ENCODE measurements at regions not wholly inside any gene's neighbourhood (a gene's known extent, or its start where the extent isn't known, plus 50 kb on each side); places are given as distances from the start of the nearest gene placed in this dataset.

- TF ChIP-seq OSR1 (CRISPR knock-in tag; IDR thresholded peaks at IDR 0.05) (no peak), ESRRG (CRISPR knock-in tag; IDR thresholded peaks at IDR 0.05) (no peak), ZNF565 (CRISPR knock-in tag; conservative IDR thresholded peaks at IDR 0.05; ENCODE audit: low read depth) (no peak)
These were observed 945.6 kb downstream of the MCTP2 start (continued) for GRCh38 chr15:95176794-95177577.

DNA sequence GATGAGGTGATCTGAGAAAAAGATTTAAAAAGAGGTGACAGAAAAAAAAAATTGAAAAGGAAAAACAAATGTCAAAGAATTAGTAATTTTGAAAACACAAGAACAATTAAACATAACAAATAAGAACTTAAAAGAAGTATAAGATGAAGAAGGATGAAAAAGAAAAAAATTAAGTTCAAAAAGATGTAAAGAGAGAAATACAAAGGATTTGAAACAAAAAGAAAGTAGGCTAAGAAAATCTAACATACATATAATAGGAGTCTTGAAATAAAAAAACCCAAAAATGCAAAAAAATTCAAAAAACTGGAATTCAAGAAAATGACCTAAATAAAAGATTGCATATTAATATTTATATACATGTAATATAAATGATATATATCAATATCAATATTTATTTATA is 949.2 kb downstream of the MCTP2 start:
- ATAC-seq, result no peak
- TF ChIP-seq OSR1 (CRISPR knock-in tag; IDR thresholded peaks at IDR 0.05) (no peak), CSDC2 (CRISPR knock-in tag; IDR thresholded peaks at IDR 0.05) (no peak), ZNF565 (CRISPR knock-in tag; conservative IDR thresholded peaks at IDR 0.05; ENCODE audit: low read depth) (no peak), SNAI2 (CRISPR knock-in tag; IDR thresholded peaks at IDR 0.05) (no peak), PATZ1 (CRISPR knock-in tag; IDR thresholded peaks at IDR 0.05; ENCODE audit: borderline replicate concordance) (no peak), TOX (CRISPR knock-in tag; IDR thresholded peaks at IDR 0.05; ENCODE audit: borderline replicate concordance) (no peak)
- TF ChIP-seq, protein P1, sequence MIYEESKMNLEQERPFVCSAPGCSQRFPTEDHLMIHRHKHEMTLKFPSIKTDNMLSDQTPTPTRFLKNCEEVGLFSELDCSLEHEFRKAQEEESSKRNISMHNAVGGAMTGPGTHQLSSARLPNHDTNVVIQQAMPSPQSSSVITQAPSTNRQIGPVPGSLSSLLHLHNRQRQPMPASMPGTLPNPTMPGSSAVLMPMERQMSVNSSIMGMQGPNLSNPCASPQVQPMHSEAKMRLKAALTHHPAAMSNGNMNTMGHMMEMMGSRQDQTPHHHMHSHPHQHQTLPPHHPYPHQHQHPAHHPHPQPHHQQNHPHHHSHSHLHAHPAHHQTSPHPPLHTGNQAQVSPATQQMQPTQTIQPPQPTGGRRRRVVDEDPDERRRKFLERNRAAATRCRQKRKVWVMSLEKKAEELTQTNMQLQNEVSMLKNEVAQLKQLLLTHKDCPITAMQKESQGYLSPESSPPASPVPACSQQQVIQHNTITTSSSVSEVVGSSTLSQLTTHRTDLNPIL (CRISPR knock-in tag; IDR thresholded peaks at IDR 0.05; ENCODE audit: low read depth), result no peak
- TF ChIP-seq, protein P2, sequence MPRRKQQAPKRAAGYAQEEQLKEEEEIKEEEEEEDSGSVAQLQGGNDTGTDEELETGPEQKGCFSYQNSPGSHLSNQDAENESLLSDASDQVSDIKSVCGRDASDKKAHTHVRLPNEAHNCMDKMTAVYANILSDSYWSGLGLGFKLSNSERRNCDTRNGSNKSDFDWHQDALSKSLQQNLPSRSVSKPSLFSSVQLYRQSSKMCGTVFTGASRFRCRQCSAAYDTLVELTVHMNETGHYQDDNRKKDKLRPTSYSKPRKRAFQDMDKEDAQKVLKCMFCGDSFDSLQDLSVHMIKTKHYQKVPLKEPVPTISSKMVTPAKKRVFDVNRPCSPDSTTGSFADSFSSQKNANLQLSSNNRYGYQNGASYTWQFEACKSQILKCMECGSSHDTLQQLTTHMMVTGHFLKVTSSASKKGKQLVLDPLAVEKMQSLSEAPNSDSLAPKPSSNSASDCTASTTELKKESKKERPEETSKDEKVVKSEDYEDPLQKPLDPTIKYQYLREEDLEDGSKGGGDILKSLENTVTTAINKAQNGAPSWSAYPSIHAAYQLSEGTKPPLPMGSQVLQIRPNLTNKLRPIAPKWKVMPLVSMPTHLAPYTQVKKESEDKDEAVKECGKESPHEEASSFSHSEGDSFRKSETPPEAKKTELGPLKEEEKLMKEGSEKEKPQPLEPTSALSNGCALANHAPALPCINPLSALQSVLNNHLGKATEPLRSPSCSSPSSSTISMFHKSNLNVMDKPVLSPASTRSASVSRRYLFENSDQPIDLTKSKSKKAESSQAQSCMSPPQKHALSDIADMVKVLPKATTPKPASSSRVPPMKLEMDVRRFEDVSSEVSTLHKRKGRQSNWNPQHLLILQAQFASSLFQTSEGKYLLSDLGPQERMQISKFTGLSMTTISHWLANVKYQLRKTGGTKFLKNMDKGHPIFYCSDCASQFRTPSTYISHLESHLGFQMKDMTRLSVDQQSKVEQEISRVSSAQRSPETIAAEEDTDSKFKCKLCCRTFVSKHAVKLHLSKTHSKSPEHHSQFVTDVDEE (CRISPR knock-in tag; IDR thresholded peaks at IDR 0.05), result no peak

DNA sequence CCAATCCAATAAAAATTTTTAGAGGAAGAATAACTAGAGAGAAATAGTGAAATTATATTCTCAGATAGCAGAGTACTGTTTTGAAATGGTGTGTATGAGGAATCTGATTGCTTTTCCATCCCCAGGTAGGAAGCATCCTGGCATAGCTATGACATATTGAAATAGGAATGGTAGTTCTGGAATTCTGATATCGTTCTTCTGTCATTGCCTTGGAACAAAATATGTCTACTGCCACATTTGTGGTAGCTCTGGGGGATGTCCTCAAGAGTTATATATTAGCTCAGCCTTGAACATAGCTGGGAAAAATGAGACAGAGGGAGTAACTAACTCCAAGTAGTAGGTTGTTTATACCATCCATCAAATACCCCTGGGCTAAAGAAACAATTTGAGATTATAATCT is 950.7 kb downstream of the MCTP2 start:
- ATAC-seq, result no peak

More for the DNA sequence above, 950.7 kb downstream of the MCTP2 start:
- TF ChIP-seq CSRNP3 (CRISPR knock-in tag; IDR thresholded peaks at IDR 0.05) (no peak), ZFP3 (CRISPR knock-in tag; IDR thresholded peaks at IDR 0.05) (no peak), TCF4 (CRISPR knock-in tag; IDR thresholded peaks at IDR 0.05; ENCODE audit: borderline replicate concordance) (no peak), PPARA (CRISPR knock-in tag; IDR thresholded peaks at IDR 0.05; ENCODE audit: borderline replicate concordance) (no peak), RARB (CRISPR knock-in tag; IDR thresholded peaks at IDR 0.05) (no peak), GLIS3 (CRISPR knock-in tag; IDR thresholded peaks at IDR 0.05) (no peak), CSDC2 (CRISPR knock-in tag; IDR thresholded peaks at IDR 0.05) (no peak), ESRRG (CRISPR knock-in tag; IDR thresholded peaks at IDR 0.05) (no peak)
- TF ChIP-seq, protein P2 (CRISPR knock-in tag; IDR thresholded peaks at IDR 0.05), result no peak
- TF ChIP-seq, protein P3, sequence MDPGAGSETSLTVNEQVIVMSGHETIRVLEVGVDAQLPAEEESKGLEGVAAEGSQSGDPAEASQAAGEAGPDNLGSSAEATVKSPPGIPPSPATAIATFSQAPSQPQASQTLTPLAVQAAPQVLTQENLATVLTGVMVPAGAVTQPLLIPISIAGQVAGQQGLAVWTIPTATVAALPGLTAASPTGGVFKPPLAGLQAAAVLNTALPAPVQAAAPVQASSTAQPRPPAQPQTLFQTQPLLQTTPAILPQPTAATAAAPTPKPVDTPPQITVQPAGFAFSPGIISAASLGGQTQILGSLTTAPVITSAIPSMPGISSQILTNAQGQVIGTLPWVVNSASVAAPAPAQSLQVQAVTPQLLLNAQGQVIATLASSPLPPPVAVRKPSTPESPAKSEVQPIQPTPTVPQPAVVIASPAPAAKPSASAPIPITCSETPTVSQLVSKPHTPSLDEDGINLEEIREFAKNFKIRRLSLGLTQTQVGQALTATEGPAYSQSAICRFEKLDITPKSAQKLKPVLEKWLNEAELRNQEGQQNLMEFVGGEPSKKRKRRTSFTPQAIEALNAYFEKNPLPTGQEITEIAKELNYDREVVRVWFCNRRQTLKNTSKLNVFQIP (CRISPR knock-in tag; IDR thresholded peaks at IDR 0.05; ENCODE audit: borderline replicate concordance, low read depth), result no peak

Data from SK-N-SH treated with all-trans-retinoic acid at 6 μM for 48 hours (cell line).